Ovary (tissue), 3 donors: ENCODE measurements at regions not wholly inside any gene's neighbourhood (a gene's known extent, or its start where the extent isn't known, plus 50 kb on each side); places are given as distances from the start of the nearest gene placed in this dataset.

Experiments used
- EP300 ChIP-seq: sonication (generic); formaldehyde crosslinking; IDR thresholded peaks from one replicate; pipeline ENCODE4 v1.6.1; 2017; ENCODE audit warnings: antibody characterized with exemption
- POLR2A ChIP-seq: fragments of 450-650 bp; IDR thresholded peaks from one replicate; pipeline ENCODE4 v1.6.1; 2017; ENCODE audit warnings: antibody characterized with exemption, mild to moderate bottlenecking, moderate library complexity
- TF ChIP-seq, protein P1 (sequence below), 3 donors: fragments of 450-650 bp in 2 of 3; fragments of 200-600 bp in 1 of 3; IDR thresholded peaks; one replicate each; pipeline versions ENCODE4 v1.5.1 to v1.8.0; 2016 to 2022; ENCODE audit warnings: antibody characterized with exemption in 3 of 3, mild to moderate bottlenecking in 1 of 3
- donor health status: DM: no; HTN: no; CAD: no.

DNA sequence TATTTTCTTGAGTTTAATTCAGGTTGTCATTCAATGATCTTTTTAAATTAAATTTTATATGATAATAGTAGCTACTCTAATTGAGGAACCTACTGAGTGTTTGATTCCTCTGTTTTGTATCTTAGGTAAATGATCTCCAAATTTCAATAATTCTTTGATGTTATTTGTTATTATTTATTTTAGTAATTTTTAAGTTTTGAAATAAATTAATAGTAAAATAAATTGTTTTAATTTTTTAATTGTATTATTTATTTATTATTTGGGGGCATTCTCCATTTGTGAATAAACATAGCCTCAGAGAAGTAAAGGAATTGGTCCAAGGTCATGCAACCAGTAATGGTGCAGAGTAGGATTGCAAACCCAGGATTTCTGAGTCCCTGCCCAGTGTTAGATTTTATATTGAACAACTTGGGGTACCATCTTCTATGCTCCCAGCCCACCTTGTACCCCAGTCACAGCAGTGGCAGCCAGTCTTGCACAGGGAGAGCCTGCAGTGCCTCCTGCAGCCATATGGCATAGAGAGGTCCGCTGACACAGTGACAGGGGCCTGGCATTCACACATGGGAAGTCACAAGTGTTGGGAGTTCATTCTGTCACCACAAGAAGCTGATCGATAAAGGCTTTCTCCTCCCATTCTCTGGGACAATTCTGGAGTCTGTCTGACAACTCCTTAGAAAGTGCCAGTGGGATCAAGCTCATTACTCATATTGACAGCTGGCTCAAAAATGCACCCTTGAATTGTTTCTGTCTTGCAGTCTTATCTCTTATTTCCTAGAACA lies 110.0 kb upstream of the ETAA1 start:
- TF ChIP-seq, protein P1, sequence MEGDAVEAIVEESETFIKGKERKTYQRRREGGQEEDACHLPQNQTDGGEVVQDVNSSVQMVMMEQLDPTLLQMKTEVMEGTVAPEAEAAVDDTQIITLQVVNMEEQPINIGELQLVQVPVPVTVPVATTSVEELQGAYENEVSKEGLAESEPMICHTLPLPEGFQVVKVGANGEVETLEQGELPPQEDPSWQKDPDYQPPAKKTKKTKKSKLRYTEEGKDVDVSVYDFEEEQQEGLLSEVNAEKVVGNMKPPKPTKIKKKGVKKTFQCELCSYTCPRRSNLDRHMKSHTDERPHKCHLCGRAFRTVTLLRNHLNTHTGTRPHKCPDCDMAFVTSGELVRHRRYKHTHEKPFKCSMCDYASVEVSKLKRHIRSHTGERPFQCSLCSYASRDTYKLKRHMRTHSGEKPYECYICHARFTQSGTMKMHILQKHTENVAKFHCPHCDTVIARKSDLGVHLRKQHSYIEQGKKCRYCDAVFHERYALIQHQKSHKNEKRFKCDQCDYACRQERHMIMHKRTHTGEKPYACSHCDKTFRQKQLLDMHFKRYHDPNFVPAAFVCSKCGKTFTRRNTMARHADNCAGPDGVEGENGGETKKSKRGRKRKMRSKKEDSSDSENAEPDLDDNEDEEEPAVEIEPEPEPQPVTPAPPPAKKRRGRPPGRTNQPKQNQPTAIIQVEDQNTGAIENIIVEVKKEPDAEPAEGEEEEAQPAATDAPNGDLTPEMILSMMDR (IDR thresholded peaks at IDR 0.05) = no peak
- TF ChIP-seq POLR2A = no peak
- no peak for TF ChIP-seq EP300
